GM10248 (cell line): ENCODE measurements at regions not wholly inside any gene's neighbourhood (a gene's known extent, or its start where the extent isn't known, plus 50 kb on each side); places are given as distances from the start of the nearest gene placed in this dataset.

Experiments used
- CTCF ChIA-PET: fragments of 300-600 bp; sonication (Branson Sonifier 250); formaldehyde crosslinking; extraction: SDS; loops from one replicate; lab custom pipeline; 2021; ENCODE audit warnings: antibody characterized with exemption; lab: Yijun Ruan, JAX
- POLR2A ChIA-PET: fragments of 350-650 bp; sonication (Branson Sonifier 250); formaldehyde crosslinking; extraction: SDS; loops from one replicate; lab custom pipeline; 2020; ENCODE audit warnings: antibody characterized with exemption; lab: Yijun Ruan, JAX
- DNase-seq: peaks from one replicate; pipeline ENCODE4 v3.0.0; 2012; ENCODE audit errors: extremely low spot score
- CTCF ChIP-seq: IDR thresholded peaks from 2 replicates; pipeline ENCODE4 v1.5.1; 2012; ENCODE audit warnings: mild to moderate bottlenecking, low read depth; ENCODE audit errors: extremely low read depth, missing control alignments, control extremely low read depth

GRCh38 chr12:98424726-98425401 lies 90.5 kb upstream of the TMPO start:
- DNase-seq, result peak; percentile 65
- CTCF ChIA-PET, result interaction anchor here (0.8 to 1.5 kb wide), 10 partner anchors 12 to 227 kb away, joined by 3 to 4 read pairs (median 3); no protein-coding TSS in a partner anchor
- peak; percentile 55 for TF ChIP-seq CTCF
- POLR2A ChIA-PET, result no interaction called here

- CTCF ChIA-PET, result interaction anchor here (0.8 to 3.1 kb wide), 9 partner anchors 8 to 573 kb away, joined by 3 to 12 read pairs (median 3); partner anchors contain the start of gene TMPO
- POLR2A ChIA-PET, result no interaction called here
- TF ChIP-seq CTCF, result no peak
- no peak for DNase-seq
These were observed 89.5 kb upstream of the TMPO start for GRCh38 chr12:98425859-98426258.

- CTCF ChIA-PET, result no interaction called here
- POLR2A ChIA-PET, result no interaction called here
- TF ChIP-seq CTCF, result no peak
- no peak for DNase-seq
These were observed 84.3 kb upstream of the TMPO start for GRCh38 chr12:98431089-98431488.

- POLR2A ChIA-PET, result no interaction called here
- no peak for DNase-seq
- CTCF ChIA-PET, result interaction anchor here (1.2 kb wide), 1 partner anchor 13 kb away, joined by 3 read pairs; no protein-coding TSS in a partner anchor
- no peak for TF ChIP-seq CTCF
These were observed 78.2 kb upstream of the TMPO start for GRCh38 chr12:98437166-98437565.

GRCh38 chr12:98437806-98438595 lies 77.4 kb upstream of the TMPO start:
- CTCF ChIA-PET, result interaction anchor here (1.8 kb wide), 1 partner anchor 11 kb away, joined by 7 read pairs; no protein-coding TSS in a partner anchor

More at GRCh38 chr12:98437806-98438595, 77.4 kb upstream of the TMPO start:
- DNase-seq, result no peak
- POLR2A ChIA-PET, result no interaction called here
- no peak for TF ChIP-seq CTCF
